Fibroblast of skin of abdomen (primary cell): ENCODE measurements at regions not wholly inside any gene's neighbourhood (a gene's known extent, or its start where the extent isn't known, plus 50 kb on each side); places are given as distances from the start of the nearest gene placed in this dataset.

Source experiments
- DNase-seq: peaks from one replicate; pipeline ENCODE4 v3.0.0-alpha.2; 2013

DNA sequence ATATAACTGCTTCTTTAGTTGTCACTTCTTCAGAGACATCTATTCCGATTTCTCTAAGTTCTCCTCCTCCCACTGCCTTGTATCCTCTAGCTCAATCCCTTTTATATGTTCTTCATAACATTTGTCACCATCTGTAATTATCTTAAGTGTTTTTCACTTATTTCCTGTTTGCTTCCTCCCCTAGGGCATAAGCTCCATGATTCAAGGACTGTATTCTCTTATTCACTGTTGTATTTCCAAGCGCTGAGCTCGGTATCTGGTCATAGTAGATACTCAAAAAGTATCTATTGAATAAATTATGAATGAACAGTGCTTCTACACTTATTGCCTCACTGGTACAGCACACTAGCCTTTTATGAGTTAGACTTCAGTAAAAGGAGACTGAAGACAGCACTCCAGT lies 109.0 kb upstream of the TMPO start:
- DNase-seq = no peak

DNA sequence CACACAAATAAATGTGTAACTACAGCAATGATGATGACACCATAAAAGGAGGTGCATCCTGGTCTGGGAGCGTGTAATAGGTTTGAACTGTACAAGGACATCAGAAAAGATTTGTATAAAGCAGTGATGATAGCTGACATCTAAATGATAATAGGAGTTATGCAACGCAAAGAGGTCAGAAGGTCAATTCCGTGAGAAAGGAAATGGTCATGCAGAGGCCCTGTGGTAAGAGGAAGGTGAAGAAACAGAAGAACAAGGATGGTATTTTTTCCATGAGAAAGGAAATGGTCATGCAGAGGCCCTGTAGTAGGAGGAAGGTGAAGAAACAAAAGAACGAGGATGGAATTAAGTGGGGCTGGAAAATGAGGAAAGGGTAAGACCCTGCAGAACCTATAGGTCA lies 106.7 kb upstream of the TMPO start:
- no peak for DNase-seq

DNA sequence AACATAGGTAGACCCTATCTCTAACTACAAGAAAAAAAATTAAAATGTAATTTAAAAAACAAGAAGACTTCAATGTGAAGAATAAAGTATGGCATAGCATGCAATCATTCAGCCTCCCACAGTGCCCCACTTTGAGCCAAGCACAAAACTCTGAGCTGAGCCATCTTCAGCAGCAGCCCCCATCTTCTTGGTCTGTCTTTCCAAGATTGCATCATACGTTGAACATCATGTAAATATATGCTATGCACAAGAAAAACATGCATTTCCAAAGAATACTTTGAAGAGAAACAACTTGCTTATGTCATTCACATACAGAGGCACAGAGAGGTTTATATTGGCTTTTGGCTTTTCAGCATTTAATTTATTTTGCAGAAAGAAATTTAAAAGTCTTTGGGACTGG lies 105.8 kb upstream of the TMPO start:
- DNase-seq = no peak

DNA sequence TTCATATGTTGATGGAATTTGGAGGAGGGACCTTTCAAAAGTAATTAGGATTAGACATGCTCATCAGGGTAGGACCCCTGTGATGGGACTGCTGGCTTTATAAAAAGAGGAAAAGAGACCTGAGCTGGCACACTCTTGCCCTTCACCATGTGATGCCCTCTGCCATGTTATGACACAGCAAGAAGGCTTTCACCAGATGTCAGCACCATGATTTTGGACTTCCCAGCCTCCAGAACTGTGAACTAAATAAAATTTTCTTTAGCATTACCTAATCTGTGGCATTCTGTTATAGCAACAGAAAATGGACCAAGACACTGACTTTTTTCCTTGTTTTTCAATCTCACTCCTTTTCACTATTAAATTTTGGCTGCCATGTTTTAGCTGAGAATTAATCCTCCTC lies 105.0 kb upstream of the TMPO start:
- DNase-seq = no peak

DNA sequence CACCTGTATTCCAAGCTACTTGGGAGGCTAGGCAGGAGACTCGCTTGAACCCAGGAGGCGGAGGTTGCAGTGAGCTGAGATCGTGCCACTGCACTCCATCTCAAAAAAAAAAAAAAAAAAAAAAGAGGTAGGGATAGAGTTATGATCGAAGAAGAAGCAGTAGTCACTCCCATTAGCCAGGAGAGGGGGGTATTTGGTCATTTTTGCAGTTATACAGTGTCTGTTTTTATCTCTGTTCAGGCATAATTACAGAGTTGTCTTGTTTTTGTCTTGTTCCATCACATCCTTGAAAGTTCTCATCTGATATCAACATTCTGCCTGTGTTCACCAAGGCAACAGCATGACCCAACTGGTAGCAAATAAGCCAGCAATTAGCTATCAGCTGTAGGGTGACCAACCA lies 98.5 kb upstream of the TMPO start:
- peak; percentile 76 for DNase-seq

DNA sequence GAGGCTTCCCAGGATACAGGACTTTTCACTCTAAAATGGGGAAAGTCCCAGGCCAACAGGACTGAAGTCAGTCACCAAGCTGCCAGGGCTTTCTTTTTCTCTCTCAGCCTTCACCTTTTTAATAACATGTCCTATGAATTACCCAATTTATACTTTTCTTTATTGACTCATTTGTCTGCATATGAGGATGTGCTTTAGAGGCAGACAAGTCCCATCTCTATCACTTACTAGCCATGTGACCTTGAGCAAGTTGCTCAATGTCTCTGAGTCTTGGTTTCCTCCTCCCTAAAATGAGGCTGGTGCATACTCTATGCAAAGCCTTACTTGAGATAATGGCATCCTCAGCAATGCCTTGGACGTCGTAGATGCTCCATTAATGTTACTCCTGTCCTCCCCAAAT lies 98.1 kb upstream of the TMPO start:
- no peak for DNase-seq

DNA sequence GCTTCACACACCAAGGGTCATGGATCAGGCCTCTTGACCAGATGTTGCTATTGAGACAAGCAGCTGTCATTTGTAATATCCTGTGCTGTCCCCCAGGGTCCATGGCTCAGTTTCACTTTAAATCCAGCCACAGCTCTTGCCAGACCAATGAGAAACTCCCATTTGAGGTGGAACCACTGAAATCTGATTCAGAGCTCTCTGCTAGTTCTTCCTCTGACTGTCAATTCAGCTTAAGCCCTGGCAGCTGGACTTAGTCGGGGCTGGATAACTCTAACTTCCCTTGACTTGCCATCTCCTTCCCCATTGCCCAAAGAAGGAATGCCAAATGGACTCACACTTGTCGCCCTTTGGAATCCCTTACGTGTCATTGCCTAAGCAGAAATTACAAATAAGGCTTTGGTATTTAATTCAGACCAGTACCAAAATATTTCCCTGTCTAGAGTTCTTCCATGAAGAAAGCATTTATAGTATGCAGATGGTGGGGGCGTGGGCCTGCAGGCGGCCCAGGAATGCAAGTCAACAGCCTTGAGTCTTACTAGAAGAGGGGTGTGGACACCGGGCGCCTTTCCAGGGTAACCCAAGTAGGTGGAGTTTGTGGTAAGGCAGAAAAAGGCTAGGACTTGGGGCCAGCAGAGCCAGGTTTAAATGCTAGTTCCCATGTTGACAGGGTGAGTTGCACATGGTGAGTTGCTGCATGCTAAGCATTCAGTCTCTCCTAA lies 96.9 kb upstream of the TMPO start:
- DNase-seq = peak; percentile 99

DNA sequence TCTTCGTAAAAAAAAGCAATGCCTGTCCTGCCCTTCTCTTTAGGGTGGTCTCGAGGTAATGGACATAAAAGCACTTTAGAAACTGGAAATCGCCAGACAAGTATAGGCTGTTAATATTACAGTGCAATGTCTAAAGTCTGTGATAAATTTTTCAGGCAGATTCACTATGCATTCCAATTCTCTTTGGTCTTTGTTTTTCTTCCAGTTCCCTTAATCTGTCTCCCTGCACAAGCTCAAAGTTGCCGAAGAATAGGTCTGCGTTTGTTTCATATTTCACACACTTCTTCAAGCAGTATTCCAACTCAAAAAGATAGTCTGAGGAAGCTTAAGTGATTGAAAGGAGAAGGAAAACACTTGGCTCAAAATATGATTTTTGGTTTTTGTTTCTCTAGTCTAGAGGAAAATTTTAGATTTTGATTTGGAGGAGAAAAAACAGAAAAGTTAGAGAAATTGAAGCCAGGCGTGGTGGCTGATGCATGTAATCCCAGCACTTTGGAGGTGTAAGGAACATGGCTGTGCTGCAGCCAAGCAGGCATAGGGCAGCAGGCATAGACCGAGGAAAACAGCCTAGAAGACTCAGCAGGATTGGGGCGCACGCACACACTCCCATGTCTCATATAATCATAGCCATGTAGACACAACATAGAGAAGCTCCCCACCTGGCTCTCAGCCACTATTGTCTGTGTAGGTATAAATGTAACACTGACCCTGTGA lies 96.2 kb upstream of the TMPO start:
- DNase-seq = peak; percentile 51

DNA sequence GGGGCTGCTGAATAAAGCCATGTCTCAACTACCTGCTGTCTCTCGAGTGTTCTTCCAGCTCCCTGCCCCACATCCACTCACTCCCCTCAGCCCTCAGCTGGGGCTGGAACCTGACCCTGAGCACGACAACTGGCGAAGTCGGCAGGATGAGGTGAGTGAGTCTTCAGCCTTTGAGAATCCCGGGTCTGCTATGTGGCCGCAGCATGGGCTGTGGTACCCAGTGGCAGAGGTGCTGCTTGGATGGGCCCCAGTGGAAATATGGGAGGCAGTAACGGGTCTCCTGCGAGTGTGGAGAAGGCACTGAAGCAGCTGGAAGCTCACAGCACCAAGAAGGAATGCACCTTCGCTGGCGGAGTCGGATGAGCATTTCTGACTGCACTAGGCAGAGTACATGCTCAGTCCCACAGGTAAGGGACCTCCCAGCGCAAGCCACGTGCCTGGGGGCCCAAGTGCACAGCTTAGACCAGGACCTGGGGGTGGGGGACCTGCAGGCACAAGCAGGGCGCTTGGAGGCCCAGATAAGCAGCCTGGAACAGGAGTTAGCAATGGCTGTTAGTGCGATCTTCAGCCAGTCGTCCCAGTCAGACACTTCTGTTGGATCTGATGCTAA lies 95.5 kb upstream of the TMPO start:
- no peak for DNase-seq

DNA sequence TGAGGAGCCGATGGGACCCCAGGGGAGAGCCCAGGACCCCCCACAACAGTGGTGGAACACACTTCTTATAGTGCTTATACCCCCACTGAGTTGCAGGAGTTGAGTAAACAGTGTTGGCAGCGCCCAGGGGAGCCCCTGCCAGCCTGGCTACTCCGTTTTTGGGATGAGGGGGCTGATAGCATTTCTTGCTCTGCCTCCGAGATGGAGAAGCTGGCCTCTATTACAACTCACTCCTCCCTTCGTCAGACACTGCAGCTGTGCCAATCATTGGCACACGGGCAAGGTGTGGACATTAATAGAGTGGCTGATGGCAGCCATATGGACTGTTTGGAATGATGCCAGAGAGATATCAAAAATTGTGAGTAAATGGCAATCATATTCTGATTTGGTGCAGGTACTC lies 94.9 kb upstream of the TMPO start:
- no peak for DNase-seq

DNA sequence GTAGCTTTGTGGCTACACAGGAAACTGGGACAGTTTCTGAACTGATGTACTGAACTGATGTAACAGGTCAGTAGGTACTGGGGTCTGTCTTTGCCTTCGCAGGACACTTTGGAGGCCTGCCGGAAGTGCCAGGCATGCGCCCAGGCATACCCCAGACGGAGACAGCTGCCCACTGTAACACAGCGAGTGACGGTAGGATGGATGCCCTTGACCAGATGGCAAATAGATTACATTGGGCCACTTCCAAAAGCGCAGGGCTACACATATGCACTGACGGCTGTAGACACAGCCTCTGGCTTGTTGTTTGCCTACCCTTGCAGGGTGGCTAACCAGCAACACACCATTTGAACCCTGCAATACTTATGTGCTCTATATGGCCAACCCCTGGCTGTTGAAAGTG lies 94.1 kb upstream of the TMPO start:
- no peak for DNase-seq

DNA sequence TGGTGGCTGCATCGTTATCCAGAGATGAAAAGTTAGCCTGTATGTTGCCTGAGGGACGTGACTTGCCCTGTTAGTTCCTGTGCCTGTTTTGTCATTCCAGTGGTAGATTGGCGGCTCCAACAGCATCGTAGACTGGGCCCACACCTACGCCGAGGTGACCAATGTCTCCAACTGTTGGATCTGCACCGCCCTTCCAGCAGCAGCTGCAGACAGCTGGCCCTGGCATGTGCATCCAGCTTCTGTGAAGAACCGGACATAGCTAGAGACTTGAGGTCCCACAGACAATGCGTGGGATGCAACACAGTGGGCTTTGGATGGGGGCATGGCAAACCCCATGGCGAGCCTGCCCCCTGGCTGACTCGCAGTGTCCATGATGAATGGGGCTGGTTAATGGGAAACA lies 93.0 kb upstream of the TMPO start:
- DNase-seq = no peak

DNA sequence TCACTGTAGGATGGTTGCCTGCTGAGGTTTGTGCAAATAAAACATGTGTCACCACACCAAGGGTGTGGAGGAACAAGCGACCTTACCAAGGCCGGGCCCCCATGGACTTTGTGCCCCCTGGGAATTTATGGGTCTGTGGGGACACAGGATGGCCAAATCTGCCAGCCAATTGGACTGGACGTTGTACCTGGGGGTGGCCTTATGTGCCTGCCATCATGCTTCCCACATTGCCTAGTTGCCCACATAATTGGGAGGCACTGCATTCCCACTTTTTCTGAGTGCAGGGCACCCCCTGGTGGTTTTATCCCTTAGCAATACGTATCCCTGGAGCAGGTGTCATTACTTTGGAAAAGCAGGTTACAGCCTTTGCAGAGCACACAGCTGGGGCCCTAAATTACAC lies 92.6 kb upstream of the TMPO start:
- no peak for DNase-seq

DNA sequence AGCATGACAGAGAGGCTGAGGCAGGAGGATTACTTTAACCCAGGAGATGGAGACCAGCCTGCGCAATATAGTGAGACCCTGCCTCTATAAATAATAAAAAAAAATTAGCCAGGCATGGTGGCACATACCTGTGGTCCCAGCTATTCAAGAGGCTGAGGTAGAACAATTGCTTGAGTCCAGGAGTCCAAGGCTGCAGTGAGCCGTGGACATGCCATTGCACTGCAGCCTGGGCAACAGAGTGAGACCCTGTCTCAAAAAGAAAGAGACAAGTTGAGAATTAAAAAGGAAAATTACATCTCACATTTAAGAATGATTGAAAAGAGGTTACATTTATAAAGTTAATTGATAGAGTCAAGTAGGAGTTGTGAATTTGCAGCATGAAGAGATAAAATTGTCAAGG lies 91.4 kb upstream of the TMPO start:
- no peak for DNase-seq

DNA sequence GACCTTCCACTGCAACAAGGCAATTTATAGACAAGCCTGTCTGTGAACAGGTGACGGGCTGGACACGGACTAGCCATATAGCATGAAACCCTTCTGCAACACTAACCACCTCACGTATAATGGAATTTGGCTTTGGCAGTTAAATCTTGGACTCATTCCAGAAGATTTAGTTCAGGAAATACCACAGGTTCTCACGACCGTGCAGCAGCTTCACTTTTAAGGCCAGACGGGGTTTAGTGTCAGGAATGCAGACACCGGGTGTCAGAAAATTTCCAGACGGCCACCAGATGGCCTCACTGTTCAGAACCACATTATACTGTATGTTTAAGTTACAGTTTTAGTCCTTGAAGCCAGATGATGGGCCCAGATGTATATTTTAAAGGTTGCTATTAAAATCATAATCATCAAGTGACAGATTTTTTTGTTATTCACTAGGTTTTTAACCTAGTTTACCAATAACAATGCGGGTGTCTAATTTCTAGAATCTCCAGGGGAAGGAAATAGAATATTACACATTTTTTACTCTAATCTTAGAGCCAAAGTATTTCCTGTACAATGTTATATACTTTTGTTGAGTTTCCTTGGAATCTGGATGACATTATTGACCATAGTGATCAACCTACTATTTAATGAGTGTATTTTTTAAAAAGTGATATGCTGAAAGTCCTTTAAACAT lies 90.5 kb upstream of the TMPO start:
- peak; percentile 94 for DNase-seq

DNA sequence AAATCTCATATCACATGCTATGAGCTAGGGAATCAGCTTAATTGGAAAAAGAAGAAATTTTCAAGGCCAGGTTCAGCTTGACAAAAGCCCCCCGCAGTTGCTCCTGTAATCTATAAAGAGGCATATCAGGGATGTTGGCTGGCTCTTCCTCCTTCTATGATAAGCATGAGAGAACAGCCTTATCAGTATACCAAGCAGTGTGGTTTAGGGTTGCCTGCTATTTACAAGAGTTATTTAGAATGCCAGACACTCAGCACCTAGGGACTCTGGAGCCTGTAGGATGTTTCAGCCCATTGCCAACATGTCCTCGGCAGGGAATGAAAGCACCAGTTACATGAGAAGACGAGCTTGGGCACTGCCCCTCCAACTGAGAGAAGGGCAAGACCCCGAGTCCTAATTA lies 89.5 kb upstream of the TMPO start:
- DNase-seq = no peak

DNA sequence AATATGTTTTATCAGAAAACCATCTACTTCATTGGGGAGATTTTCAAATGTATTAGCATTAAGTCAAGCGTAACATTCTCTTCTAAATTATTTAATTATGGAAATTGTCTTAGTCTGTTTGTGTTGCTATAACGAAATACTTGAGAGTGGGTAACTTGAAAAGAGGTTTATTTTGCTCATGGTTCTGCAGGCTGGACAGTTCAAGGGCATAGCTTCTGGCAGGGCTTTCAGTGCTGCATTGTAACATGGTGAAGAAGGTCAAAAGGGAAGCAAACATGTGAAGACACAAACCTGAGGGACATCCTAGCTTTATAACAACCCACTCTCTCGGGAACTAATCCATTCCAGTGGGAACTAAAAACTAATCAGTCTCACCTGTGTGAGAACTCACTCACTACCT lies 84.3 kb upstream of the TMPO start:
- DNase-seq = no peak

DNA sequence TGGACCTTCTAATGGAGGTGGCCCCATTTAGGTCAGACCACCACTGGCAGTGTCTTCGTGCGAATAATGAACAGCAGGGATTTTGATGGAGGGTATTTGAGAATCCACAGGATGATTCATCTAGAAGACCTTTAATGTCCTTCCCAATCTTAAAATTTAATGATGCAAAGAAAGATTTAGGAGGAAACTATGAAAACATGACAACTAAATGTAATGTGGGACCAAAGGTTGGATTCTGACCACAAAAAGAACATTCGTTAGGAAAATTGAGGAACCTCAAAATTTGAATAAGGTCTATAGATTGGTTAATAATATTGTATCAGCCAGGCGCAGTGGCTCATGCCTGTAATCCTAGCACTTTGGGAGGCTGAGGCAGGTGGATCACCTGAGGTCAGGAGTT lies 78.2 kb upstream of the TMPO start:
- no peak for DNase-seq

DNA sequence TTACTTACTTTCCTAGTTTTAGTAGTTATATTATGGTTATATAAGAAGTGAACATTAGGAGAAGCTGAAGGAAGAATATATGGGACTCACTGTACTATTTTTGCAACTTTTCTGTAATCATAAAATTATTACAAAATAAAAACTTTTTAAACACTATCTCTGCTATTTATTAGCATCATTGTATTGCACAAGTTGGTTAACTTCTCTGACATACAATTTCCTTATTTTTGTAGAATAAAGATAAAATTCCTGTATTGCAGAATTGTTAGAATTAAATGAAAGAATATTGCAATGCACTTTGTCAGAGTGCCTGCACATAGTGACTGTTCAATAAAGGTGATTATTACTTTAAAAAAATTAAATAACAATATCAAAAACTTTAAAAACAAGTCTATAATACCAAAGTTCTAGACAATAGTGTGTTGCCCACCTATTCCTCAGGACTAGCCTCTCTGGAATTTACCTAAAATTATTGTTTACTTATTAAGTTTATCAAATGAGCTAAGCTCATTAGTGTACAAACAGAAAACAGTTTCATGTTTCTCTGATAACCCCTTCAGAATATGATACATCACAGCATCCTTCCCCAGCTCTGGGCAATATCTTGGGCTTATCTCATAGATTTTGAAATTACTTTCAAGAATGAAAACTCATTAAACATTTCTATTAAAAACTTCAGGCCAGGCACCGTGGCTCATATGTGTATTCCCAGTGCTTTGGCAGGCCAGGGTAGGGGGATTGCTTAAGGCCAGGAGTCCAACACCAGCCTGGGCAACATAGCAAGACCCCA lies 77.4 kb upstream of the TMPO start:
- DNase-seq = no peak

DNA sequence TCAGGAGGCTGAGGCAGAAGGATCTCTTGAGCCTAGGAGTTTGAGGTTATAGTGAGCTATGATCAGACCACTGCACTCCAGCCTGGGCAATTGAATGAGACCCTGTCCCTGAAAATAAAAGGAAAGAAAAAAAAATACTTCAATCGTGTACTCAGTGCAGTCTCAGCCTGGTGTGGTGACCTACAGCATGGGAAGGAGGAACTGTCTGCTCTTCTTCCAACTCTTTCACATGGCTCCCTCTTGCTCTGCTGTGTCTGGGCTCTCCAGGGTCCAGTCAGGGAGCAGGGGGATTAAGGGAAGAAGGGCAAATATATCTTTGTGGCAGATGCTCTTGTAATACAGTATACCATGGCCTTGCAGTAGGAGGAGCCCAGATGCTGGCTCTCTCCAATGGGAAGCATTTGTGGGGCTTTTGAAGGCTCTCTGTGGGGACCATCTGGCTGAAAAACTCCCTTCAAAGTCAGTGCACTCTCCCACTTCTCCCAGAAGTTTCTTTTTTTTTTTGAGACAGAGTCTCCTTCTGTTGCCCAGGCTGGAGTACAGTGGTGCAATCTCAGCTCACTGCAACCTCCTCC lies 76.6 kb upstream of the TMPO start:
- DNase-seq = no peak

DNA sequence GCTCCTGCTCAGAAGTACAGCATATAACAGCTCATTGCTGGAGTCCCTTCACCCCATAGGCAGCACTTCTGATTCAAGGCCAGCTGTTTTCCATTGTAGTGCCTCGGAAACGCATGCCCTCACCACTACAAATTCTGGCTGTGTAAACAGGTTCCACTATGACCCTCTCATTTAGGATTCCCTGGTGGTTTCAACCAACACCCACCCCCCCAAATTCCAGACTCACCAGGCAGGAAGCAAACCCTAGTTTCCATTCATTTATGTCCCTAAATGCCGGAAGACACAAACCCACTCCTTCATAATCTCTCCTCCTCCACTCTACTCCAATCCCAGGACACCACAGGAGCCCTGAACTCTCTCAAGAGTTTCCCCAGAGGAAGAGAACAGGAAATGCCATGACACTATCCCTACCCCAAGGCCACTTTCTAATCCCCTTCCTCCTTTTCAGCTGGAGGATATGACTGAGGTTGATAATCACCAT lies 75.9 kb upstream of the TMPO start:
- DNase-seq = peak; percentile 71

DNA sequence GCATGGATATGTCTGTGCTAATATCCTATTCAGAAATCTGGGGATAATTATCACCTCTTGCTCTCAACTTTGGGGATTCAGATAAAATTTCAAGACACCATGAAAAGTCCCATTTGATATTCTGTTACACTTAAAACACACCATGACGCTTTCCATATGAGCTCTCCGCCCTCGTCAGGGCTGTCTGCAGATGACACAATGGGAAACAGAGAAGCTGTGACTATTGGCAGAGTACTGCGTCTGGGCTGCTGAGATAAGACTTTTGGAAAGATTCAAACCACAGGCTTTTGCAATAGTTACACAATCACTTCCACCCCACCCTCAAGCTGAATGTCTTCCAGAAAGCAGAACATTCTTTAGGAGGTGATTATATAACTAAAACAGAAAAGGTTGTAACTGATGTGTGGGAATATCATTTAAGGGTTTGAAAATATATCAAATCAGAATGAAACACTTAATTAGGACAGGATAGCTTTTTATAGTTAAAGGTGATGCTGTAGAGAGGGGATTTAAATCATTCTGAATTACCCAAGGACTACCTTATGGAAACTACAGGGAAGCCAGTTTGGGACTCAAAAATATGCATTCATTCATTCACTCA lies 75.3 kb upstream of the TMPO start:
- DNase-seq = peak; percentile 96
